ENCODE measurements at regions not wholly inside any gene's neighbourhood (a gene's known extent, or its start where the extent isn't known, plus 50 kb on each side); places are given as distances from the start of the nearest gene placed in this dataset.

GRCh38 chr12:33061844-33062243, 165.3 kb upstream of the PKP2 start:
- H3K27me3 ChIP-seq, result no peaks in the 10 kb centered on the region
- H3K36me3 ChIP-seq, result no peaks in the 10 kb centered on the region
- no peak overlapping the region for H3K4me3 ChIP-seq
- DNase-seq (ENCODE audit: low spot score in 2 of 2), result no peak
- no peak overlapping the region for H3K27ac ChIP-seq
- peaks cover 0 to 23% (median 0%) of the 10 kb centered on the region in 4 donors for H3K9me3 ChIP-seq
- TF ChIP-seq EP300 (IDR thresholded peaks at IDR 0.05) (no peak), POLR2A (IDR thresholded peaks at IDR 0.05) (no peak), CTCF (IDR thresholded peaks at IDR 0.05) (no peak)
- no peaks in the 10 kb centered on the region for H3K4me1 ChIP-seq

GRCh38 chr12:33054371-33054770, 157.8 kb upstream of the PKP2 start:
- Histone ChIP-seq H3K27me3 (no peaks in the 10 kb centered on the region), H3K4me3 (no peak overlapping the region), H3K36me3 (no peaks in the 10 kb centered on the region), H3K27ac (no peak overlapping the region), H3K4me1 (no peaks in the 10 kb centered on the region), H3K9me3 (no peaks in the 10 kb centered on the region)
- TF ChIP-seq POLR2A (IDR thresholded peaks at IDR 0.05) (no peak), EP300 (IDR thresholded peaks at IDR 0.05) (no peak), CTCF (IDR thresholded peaks at IDR 0.05) (no peak)
- 62 to 67% methylated on average over 3 of the region's 3 CpGs for WGBS, 2 donors
- DNase-seq (ENCODE audit: low spot score in 2 of 2), result no peak

GRCh38 chr12:33052141-33053051, 155.8 kb upstream of the PKP2 start:
- H3K9me3 ChIP-seq, result no peaks in the 10 kb centered on the region
- H3K27ac ChIP-seq, result no peak overlapping the region
- no peaks in the 10 kb centered on the region for H3K4me1 ChIP-seq
- TF ChIP-seq CTCF (IDR thresholded peaks at IDR 0.05) (no peak), EP300 (IDR thresholded peaks at IDR 0.05) (no peak), POLR2A (IDR thresholded peaks at IDR 0.05) (no peak)
- no peaks in the 10 kb centered on the region for H3K36me3 ChIP-seq
- 94 to 96% methylated on average over 22 to 39 of the region's 41 CpGs for WGBS, 2 donors
- H3K27me3 ChIP-seq, result no peaks in the 10 kb centered on the region
- DNase-seq (ENCODE audit: low spot score in 2 of 2), result no peak
- no peak overlapping the region for H3K4me3 ChIP-seq

GRCh38 chr12:33047666-33048065, 151.1 kb upstream of the PKP2 start:
- no peaks in the 10 kb centered on the region for H3K4me1 ChIP-seq
- H3K27ac ChIP-seq, result no peak overlapping the region
- no peak for TF ChIP-seq POLR2A (IDR thresholded peaks at IDR 0.05)
- no peak for TF ChIP-seq EP300 (IDR thresholded peaks at IDR 0.05)
- no peak for TF ChIP-seq CTCF (IDR thresholded peaks at IDR 0.05)
- no peak for DNase-seq (ENCODE audit: low spot score in 2 of 2)
- 53 to 65% methylated on average over 4 of the region's 4 CpGs for WGBS, 2 donors
- no peak overlapping the region for H3K4me3 ChIP-seq
- no peaks in the 10 kb centered on the region for H3K27me3 ChIP-seq
- H3K36me3 ChIP-seq, result no peaks in the 10 kb centered on the region
- H3K9me3 ChIP-seq, result no peaks in the 10 kb centered on the region

GRCh38 chr12:33044447-33044846, 147.9 kb upstream of the PKP2 start:
- H3K27ac ChIP-seq, result no peak overlapping the region
- no peaks in the 10 kb centered on the region for H3K27me3 ChIP-seq
- H3K9me3 ChIP-seq, result peaks cover 0 to 4% (median 0%) of the 10 kb centered on the region in 4 donors
- DNase-seq (ENCODE audit: low spot score in 2 of 2), result no peak
- WGBS, 2 donors, result 33 to 45% methylated on average over 3 of the region's 3 CpGs
- no peaks in the 10 kb centered on the region for H3K4me1 ChIP-seq
- no peak overlapping the region for H3K4me3 ChIP-seq
- no peaks in the 10 kb centered on the region for H3K36me3 ChIP-seq
- TF ChIP-seq EP300 (IDR thresholded peaks at IDR 0.05), result no peak
- TF ChIP-seq CTCF (IDR thresholded peaks at IDR 0.05), result no peak
- no peak for TF ChIP-seq POLR2A (IDR thresholded peaks at IDR 0.05)

Data from tibial nerve (tissue), 4 donors.